Testis (tissue), 2 donors: ENCODE measurements at regions not wholly inside any gene's neighbourhood (a gene's known extent, or its start where the extent isn't known, plus 50 kb on each side); places are given as distances from the start of the nearest gene placed in this dataset.

Experiments used
- DNase-seq: peaks from one replicate; pipeline ENCODE4 v3.0.0-alpha.2; 2019
- H3K27ac ChIP-seq, 2 donors: fragments of 200-600 bp; sonication (generic); one replicate each; pipeline ENCODE4 v1.5.1; 2019
- H3K27me3 ChIP-seq: fragments of 200-600 bp; sonication (generic); one replicate; pipeline ENCODE4 v1.5.1; 2019
- H3K36me3 ChIP-seq: fragments of 200-600 bp; sonication (generic); one replicate; pipeline ENCODE4 v1.5.1; 2017; ENCODE audit warnings: low read depth; ENCODE audit errors: missing control alignments
- H3K4me1 ChIP-seq: fragments of 200-600 bp; sonication (generic); one replicate; pipeline ENCODE4 v1.5.1; 2019
- H3K4me3 ChIP-seq, 2 donors: fragments of 200-600 bp; sonication (generic); one replicate each; pipeline ENCODE4 v1.5.1; 2017 to 2019
- H3K9me3 ChIP-seq: fragments of 200-600 bp; sonication (generic); one replicate; pipeline ENCODE4 v1.5.1; 2017
- POLR2A ChIP-seq: fragments of 450-650 bp; IDR thresholded peaks from one replicate; pipeline ENCODE4 v1.6.1; 2017; ENCODE audit warnings: antibody characterized with exemption, mild to moderate bottlenecking, moderate library complexity
- WGBS, 2 donors: methylation state at CpG; one replicate each; pipeline ENCODE4 v1.1.5; 2018; 5-methylcytosine and 5-hydroxymethylcytosine counted together
- intact Hi-C: fragments of 100-400 bp; cut with DNase I; formaldehyde crosslinking; loops from one replicate; pipeline ENCODE4 v1.15.1; 2023; ENCODE audit warnings: low total_unique reads
- TF ChIP-seq, protein P1 (sequence below), 3 experiments: fragments of 450-650 bp in 2 of 3; fragments of 200-600 bp in 1 of 3; sonication (generic) in 1 of 3; IDR thresholded peaks; one replicate each; pipeline ENCODE4 v1.5.1; 2016 to 2019; ENCODE audit warnings: antibody characterized with exemption in 3 of 3, mild to moderate bottlenecking in 2 of 3, moderate library complexity in 1 of 3

DNA sequence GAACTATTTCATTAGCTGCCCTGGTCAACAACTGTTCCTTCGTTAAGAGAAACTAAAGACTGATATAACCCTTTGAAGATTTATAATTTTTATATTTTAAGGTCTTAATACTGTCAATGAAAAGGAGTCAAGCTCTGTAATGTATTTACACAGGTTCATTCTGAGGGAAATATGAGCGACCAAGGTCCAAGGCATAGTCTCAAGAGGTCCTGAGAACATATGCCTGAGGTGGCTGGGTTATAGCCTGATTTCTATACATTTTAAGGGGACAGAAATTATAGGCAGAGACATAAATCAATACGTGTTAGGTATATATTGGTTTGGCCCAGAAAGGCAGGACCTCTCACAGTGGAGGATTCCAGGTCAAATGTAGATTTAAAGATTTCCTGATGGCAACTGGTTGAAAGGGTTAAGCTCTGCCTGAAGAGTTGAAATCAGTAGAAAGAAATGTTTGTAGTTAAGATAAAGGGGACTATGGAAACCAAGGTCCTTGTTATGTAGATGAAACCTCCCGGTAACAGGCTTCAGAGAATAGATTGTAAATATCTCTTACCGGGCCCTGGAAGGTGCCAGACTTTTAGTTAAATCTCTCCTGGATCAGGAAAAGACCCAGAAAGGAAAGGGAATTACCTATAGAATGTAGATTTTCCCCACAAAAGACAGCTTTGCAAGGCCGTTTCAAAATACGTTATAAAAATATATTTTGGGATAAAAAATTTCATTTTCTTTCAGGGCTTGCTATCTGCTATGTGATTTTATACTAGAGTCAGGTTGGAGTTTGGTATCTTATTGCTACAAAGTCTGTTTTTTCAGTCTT, 107.3 kb upstream of the PRLR start:
- no peak for DNase-seq
- Histone ChIP-seq H3K9me3 (no peaks in the 10 kb centered on the region), H3K4me1 (no peaks in the 10 kb centered on the region), H3K4me3 (no peak overlapping the region), H3K27ac (no peak overlapping the region), H3K27me3 (no peaks in the 10 kb centered on the region), H3K36me3 (no peaks in the 10 kb centered on the region)
- WGBS, 2 donors: 67 to 72% methylated on average over 7 of the region's 7 CpGs
- intact Hi-C loops: no loop called here
- TF ChIP-seq, protein P1, sequence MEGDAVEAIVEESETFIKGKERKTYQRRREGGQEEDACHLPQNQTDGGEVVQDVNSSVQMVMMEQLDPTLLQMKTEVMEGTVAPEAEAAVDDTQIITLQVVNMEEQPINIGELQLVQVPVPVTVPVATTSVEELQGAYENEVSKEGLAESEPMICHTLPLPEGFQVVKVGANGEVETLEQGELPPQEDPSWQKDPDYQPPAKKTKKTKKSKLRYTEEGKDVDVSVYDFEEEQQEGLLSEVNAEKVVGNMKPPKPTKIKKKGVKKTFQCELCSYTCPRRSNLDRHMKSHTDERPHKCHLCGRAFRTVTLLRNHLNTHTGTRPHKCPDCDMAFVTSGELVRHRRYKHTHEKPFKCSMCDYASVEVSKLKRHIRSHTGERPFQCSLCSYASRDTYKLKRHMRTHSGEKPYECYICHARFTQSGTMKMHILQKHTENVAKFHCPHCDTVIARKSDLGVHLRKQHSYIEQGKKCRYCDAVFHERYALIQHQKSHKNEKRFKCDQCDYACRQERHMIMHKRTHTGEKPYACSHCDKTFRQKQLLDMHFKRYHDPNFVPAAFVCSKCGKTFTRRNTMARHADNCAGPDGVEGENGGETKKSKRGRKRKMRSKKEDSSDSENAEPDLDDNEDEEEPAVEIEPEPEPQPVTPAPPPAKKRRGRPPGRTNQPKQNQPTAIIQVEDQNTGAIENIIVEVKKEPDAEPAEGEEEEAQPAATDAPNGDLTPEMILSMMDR (IDR thresholded peaks at IDR 0.05): no peak
- no peak for TF ChIP-seq POLR2A

DNA sequence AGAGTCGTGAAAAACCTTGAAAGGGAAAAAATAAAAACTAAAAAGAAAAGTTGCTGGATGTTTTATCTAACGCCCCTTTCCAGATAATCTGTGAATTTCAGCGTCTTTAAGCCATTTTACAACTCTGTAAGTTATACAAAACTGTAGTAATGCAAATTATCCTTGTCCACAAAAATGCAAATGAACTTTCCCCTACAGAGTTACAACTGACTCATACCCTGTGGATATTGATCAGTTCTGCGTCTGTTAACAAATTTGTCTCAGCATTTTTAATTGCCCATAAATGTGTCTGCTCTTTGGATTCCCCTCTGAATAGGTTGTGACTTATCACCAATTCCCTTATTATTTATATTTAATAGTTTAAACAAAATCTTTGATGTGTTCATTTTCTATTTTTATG, 105.9 kb upstream of the PRLR start:
- no peaks in the 10 kb centered on the region for H3K36me3 ChIP-seq
- TF ChIP-seq, protein P1 (IDR thresholded peaks at IDR 0.05): no peak
- TF ChIP-seq POLR2A: no peak
- H3K27me3 ChIP-seq: no peaks in the 10 kb centered on the region
- no peaks in the 10 kb centered on the region for H3K4me1 ChIP-seq
- no peaks in the 10 kb centered on the region for H3K9me3 ChIP-seq
- H3K4me3 ChIP-seq: no peak overlapping the region
- no peak overlapping the region for H3K27ac ChIP-seq
- whole genome bisulfite sequencing, 2 donors: 84 to 88% methylated on average over 4 of the region's 4 CpGs
- DNase-seq: no peak
- intact Hi-C loops: no loop called here

DNA sequence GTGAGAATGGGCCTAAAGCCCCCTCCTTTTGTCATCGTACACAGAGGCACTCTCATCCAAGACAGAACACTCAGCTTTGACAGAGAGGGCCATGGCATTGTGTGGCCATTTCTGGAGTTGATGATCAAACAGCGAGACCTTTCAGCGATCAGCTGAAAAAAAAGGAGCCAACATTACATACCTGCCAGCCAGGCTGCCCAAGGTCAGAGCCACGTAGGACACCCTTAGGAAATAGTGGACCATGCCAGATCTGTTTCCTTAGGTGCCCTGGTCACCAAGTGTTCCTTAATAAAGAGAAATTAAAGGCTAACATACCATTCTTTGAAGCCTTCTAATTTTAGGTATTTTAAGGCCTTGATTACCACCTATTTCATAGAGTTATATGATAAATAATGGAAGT, 105.5 kb upstream of the PRLR start:
- no peaks in the 10 kb centered on the region for H3K4me1 ChIP-seq
- 77 to 90% methylated on average over 4 of the region's 4 CpGs for WGBS, 2 donors
- no peaks in the 10 kb centered on the region for H3K27me3 ChIP-seq
- intact Hi-C loops: no loop called here
- TF ChIP-seq POLR2A: no peak
- TF ChIP-seq, protein P1 (IDR thresholded peaks at IDR 0.05): no peak
- H3K4me3 ChIP-seq: no peak overlapping the region
- no peak for DNase-seq
- no peak overlapping the region for H3K27ac ChIP-seq
- no peaks in the 10 kb centered on the region for H3K36me3 ChIP-seq
- H3K9me3 ChIP-seq: no peaks in the 10 kb centered on the region

DNA sequence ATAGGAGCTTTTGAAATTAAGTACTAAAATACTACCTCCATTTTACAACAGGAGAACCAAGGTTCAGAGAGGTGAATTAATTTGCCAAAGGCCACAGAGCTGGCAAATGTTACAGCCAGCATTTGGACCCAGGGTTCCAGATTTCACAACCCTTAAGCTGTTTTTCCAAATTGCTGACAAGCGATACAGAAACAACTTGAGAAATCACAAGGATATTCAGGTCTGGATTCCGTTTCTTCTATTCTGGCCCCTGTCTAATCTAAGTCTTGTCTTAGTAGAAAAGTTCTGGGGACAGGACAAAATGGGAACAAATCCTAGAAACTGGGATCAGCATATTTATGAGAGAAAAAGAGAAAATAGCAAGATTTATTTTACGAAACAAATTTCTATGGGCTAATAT, 103.1 kb upstream of the PRLR start:
- Histone ChIP-seq H3K27me3 (no peaks in the 10 kb centered on the region), H3K9me3 (no peaks in the 10 kb centered on the region), H3K36me3 (no peaks in the 10 kb centered on the region), H3K4me1 (no peaks in the 10 kb centered on the region), H3K27ac (no peak overlapping the region), H3K4me3 (no peak overlapping the region)
- 57 to 79% methylated on average over 3 of the region's 3 CpGs for WGBS, 2 donors
- no peak for DNase-seq
- TF ChIP-seq, protein P1 (IDR thresholded peaks at IDR 0.05): no peak
- TF ChIP-seq POLR2A: no peak
- intact Hi-C loops: no loop called here
